ENCODE measurements at regions not wholly inside any gene's neighbourhood (a gene's known extent, or its start where the extent isn't known, plus 50 kb on each side); places are given as distances from the start of the nearest gene placed in this dataset.
"Not testable (repeated sequence)": the region's sequence is repeated elsewhere in the genome, so short reads cannot be mapped to it uniquely, and the experiment has no call there.

GRCh38 chr16:18230505-18230904 lies 106.0 kb downstream of the NPIPA8 start:
- not testable (repeated sequence) for H4K8ac ChIP-seq (ENCODE audit: low read depth, low read length); H2BK12ac ChIP-seq (ENCODE audit: low read length); H3K27ac ChIP-seq (replicated peaks; ENCODE audit: low read length); H3K27me3 ChIP-seq (ENCODE audit: control insufficient read depth in 3 of 3, insufficient read depth in 3 of 3, low read depth in 1 of 3, low read length in 3 of 3); H3K4me2 ChIP-seq (ENCODE audit: insufficient read depth, low read length, poor library complexity, severe bottlenecking); H3K9me3 ChIP-seq (replicated peaks in 1 of 2; ENCODE audit: control insufficient read depth in 2 of 2, insufficient read depth in 1 of 2, low read depth in 1 of 2, low read length in 2 of 2); H3K23ac ChIP-seq (ENCODE audit: low read depth, low read length, poor library complexity); H3K36me3 ChIP-seq (replicated peaks in 1 of 2; ENCODE audit: control insufficient read depth in 2 of 2, insufficient read depth in 2 of 2, low read length in 2 of 2); H3K9ac ChIP-seq (ENCODE audit: low read depth, low read length, poor library complexity); H3K79me1 ChIP-seq (ENCODE audit: low read depth, low read length); H3K4me3 ChIP-seq (ENCODE audit: low read length in 2 of 2); H3K14ac ChIP-seq (ENCODE audit: low read length); H2BK5ac ChIP-seq (ENCODE audit: low read length); H4K91ac ChIP-seq (ENCODE audit: low read depth, low read length, poor library complexity); H3K18ac ChIP-seq (ENCODE audit: low read length); DNase-seq (ENCODE audit: low spot score); H2AFZ ChIP-seq (ENCODE audit: low read length); H2BK120ac ChIP-seq (ENCODE audit: low read depth, low read length); H2AK5ac ChIP-seq (ENCODE audit: low read depth, low read length); H2BK15ac ChIP-seq (ENCODE audit: low read length); H3K4me1 ChIP-seq (ENCODE audit: control insufficient read depth in 2 of 2, insufficient read depth in 1 of 2, low read depth in 1 of 2, low read length in 2 of 2); H3K4ac ChIP-seq (ENCODE audit: low read length)
- WGBS, 2 donors (ENCODE audit: extremely low coverage in 2 of 2, insufficient read length in 2 of 2, insufficient replicate concordance in 1 of 2) = no CpG with 5 or more reads among the region's 13 CpGs

GRCh38 chr16:18222054-18223009 lies 114.2 kb downstream of the NPIPA8 start:
- H3K14ac ChIP-seq (ENCODE audit: low read length); DNase-seq (ENCODE audit: low spot score); H3K9me3 ChIP-seq (replicated peaks in 1 of 2; ENCODE audit: control insufficient read depth in 2 of 2, insufficient read depth in 1 of 2, low read depth in 1 of 2, low read length in 2 of 2): not testable (repeated sequence)

GRCh38 chr16:18217741-18218140 lies 118.8 kb downstream of the NPIPA8 start:
- not testable (repeated sequence) for H3K4me3 ChIP-seq (ENCODE audit: low read length in 2 of 2); H3K23ac ChIP-seq (ENCODE audit: low read depth, low read length, poor library complexity); H3K4ac ChIP-seq (ENCODE audit: low read length)

More at GRCh38 chr16:18222054-18223009, 114.2 kb downstream of the NPIPA8 start:
- H2BK120ac ChIP-seq (ENCODE audit: low read depth, low read length); H2AFZ ChIP-seq (ENCODE audit: low read length); H2BK15ac ChIP-seq (ENCODE audit: low read length); H3K4me2 ChIP-seq (ENCODE audit: insufficient read depth, low read length, poor library complexity, severe bottlenecking); H3K4me1 ChIP-seq (ENCODE audit: control insufficient read depth in 2 of 2, insufficient read depth in 1 of 2, low read depth in 1 of 2, low read length in 2 of 2); H2AK5ac ChIP-seq (ENCODE audit: low read depth, low read length); H3K4me3 ChIP-seq (ENCODE audit: low read length in 2 of 2); H3K9ac ChIP-seq (ENCODE audit: low read depth, low read length, poor library complexity); H3K27me3 ChIP-seq (ENCODE audit: control insufficient read depth in 3 of 3, insufficient read depth in 3 of 3, low read depth in 1 of 3, low read length in 3 of 3); H3K79me1 ChIP-seq (ENCODE audit: low read depth, low read length); H3K27ac ChIP-seq (replicated peaks; ENCODE audit: low read length); H3K18ac ChIP-seq (ENCODE audit: low read length); H3K23ac ChIP-seq (ENCODE audit: low read depth, low read length, poor library complexity); H2BK5ac ChIP-seq (ENCODE audit: low read length); H4K91ac ChIP-seq (ENCODE audit: low read depth, low read length, poor library complexity); H4K8ac ChIP-seq (ENCODE audit: low read depth, low read length); H3K36me3 ChIP-seq (replicated peaks in 1 of 2; ENCODE audit: control insufficient read depth in 2 of 2, insufficient read depth in 2 of 2, low read length in 2 of 2); H3K4ac ChIP-seq (ENCODE audit: low read length); H2BK12ac ChIP-seq (ENCODE audit: low read length): not testable (repeated sequence)
- WGBS, 2 donors (ENCODE audit: extremely low coverage in 2 of 2, insufficient read length in 2 of 2, insufficient replicate concordance in 1 of 2) = no CpG with 5 or more reads among the region's 24 CpGs

GRCh38 chr16:18216814-18217213 lies 119.7 kb downstream of the NPIPA8 start:
- not testable (repeated sequence) for H2BK12ac ChIP-seq (ENCODE audit: low read length); H4K91ac ChIP-seq (ENCODE audit: low read depth, low read length, poor library complexity); H2BK5ac ChIP-seq (ENCODE audit: low read length); H3K23ac ChIP-seq (ENCODE audit: low read depth, low read length, poor library complexity); H3K14ac ChIP-seq (ENCODE audit: low read length); H3K36me3 ChIP-seq (replicated peaks in 1 of 2; ENCODE audit: control insufficient read depth in 2 of 2, insufficient read depth in 2 of 2, low read length in 2 of 2); H2AK5ac ChIP-seq (ENCODE audit: low read depth, low read length); H3K27me3 ChIP-seq (ENCODE audit: control insufficient read depth in 3 of 3, insufficient read depth in 3 of 3, low read depth in 1 of 3, low read length in 3 of 3); H2BK15ac ChIP-seq (ENCODE audit: low read length); H3K4me3 ChIP-seq (ENCODE audit: low read length in 2 of 2); H4K8ac ChIP-seq (ENCODE audit: low read depth, low read length); H3K9ac ChIP-seq (ENCODE audit: low read depth, low read length, poor library complexity); H3K4me2 ChIP-seq (ENCODE audit: insufficient read depth, low read length, poor library complexity, severe bottlenecking); H3K4ac ChIP-seq (ENCODE audit: low read length); H2BK120ac ChIP-seq (ENCODE audit: low read depth, low read length); H3K27ac ChIP-seq (replicated peaks; ENCODE audit: low read length); DNase-seq (ENCODE audit: low spot score); H3K9me3 ChIP-seq (replicated peaks in 1 of 2; ENCODE audit: control insufficient read depth in 2 of 2, insufficient read depth in 1 of 2, low read depth in 1 of 2, low read length in 2 of 2); H3K4me1 ChIP-seq (ENCODE audit: control insufficient read depth in 2 of 2, insufficient read depth in 1 of 2, low read depth in 1 of 2, low read length in 2 of 2); H3K79me1 ChIP-seq (ENCODE audit: low read depth, low read length); H3K18ac ChIP-seq (ENCODE audit: low read length); H2AFZ ChIP-seq (ENCODE audit: low read length)
- no CpG with 5 or more reads among the region's 9 CpGs for WGBS, 2 donors (ENCODE audit: extremely low coverage in 2 of 2, insufficient read length in 2 of 2, insufficient replicate concordance in 1 of 2)

More at GRCh38 chr16:18217741-18218140, 118.8 kb downstream of the NPIPA8 start:
- H2BK120ac ChIP-seq (ENCODE audit: low read depth, low read length); H3K9ac ChIP-seq (ENCODE audit: low read depth, low read length, poor library complexity); H3K27me3 ChIP-seq (ENCODE audit: control insufficient read depth in 3 of 3, insufficient read depth in 3 of 3, low read depth in 1 of 3, low read length in 3 of 3); H3K9me3 ChIP-seq (replicated peaks in 1 of 2; ENCODE audit: control insufficient read depth in 2 of 2, insufficient read depth in 1 of 2, low read depth in 1 of 2, low read length in 2 of 2); H2BK15ac ChIP-seq (ENCODE audit: low read length); DNase-seq (ENCODE audit: low spot score); H3K18ac ChIP-seq (ENCODE audit: low read length); H2AK5ac ChIP-seq (ENCODE audit: low read depth, low read length); H3K4me2 ChIP-seq (ENCODE audit: insufficient read depth, low read length, poor library complexity, severe bottlenecking); H2BK5ac ChIP-seq (ENCODE audit: low read length); H3K36me3 ChIP-seq (replicated peaks in 1 of 2; ENCODE audit: control insufficient read depth in 2 of 2, insufficient read depth in 2 of 2, low read length in 2 of 2); H2AFZ ChIP-seq (ENCODE audit: low read length); H4K8ac ChIP-seq (ENCODE audit: low read depth, low read length); H3K27ac ChIP-seq (replicated peaks; ENCODE audit: low read length); H4K91ac ChIP-seq (ENCODE audit: low read depth, low read length, poor library complexity); H3K79me1 ChIP-seq (ENCODE audit: low read depth, low read length); H2BK12ac ChIP-seq (ENCODE audit: low read length); H3K4me1 ChIP-seq (ENCODE audit: control insufficient read depth in 2 of 2, insufficient read depth in 1 of 2, low read depth in 1 of 2, low read length in 2 of 2); H3K14ac ChIP-seq (ENCODE audit: low read length): not testable (repeated sequence)
- no CpG with 5 or more reads among the region's 9 CpGs for WGBS, 2 donors (ENCODE audit: extremely low coverage in 2 of 2, insufficient read length in 2 of 2, insufficient replicate concordance in 1 of 2)

Data from neuronal stem cell (in vitro differentiated cells).